WTC11 (cell line): ENCODE measurements at regions not wholly inside any gene's neighbourhood (a gene's known extent, or its start where the extent isn't known, plus 50 kb on each side); places are given as distances from the start of the nearest gene placed in this dataset.

ENCODE experiments used
- ATAC-seq: fragments of 200-7000 bp; cut with Tn5 transposase; 2 replicates; pipeline ENCODE4 v1.10.0; 2021; ENCODE audit warnings: mild to moderate bottlenecking, moderate library complexity
- CTCF ChIA-PET: fragments of 300-600 bp; sonication (Branson Sonifier 250); formaldehyde crosslinking; loops from one replicate; lab custom pipeline; 2021; ENCODE audit warnings: antibody characterized with exemption; lab: Charles Lee
- POLR2A ChIA-PET: fragments of 350-600 bp; sonication (Branson Sonifier 250); formaldehyde crosslinking; loops from one replicate; lab custom pipeline; 2021; ENCODE audit warnings: antibody characterized with exemption; lab: Charles Lee
- DNase-seq: peaks from one replicate; pipeline ENCODE4 v3.0.0; 2021; ENCODE audit warnings: low spot score
- H3K27ac Mint-ChIP-seq: 2 replicates; pipeline ENCODE4 v1.8.0; 2021; ENCODE audit warnings: mixed read lengths
- H3K27me3 Mint-ChIP-seq: 2 replicates; pipeline ENCODE4 v1.8.0; 2021; ENCODE audit warnings: low read depth, mild to moderate bottlenecking, moderate library complexity, mixed read lengths
- H3K36me3 Mint-ChIP-seq: 2 replicates; pipeline ENCODE4 v1.8.0; 2021; ENCODE audit warnings: mixed read lengths
- H3K4me1 Mint-ChIP-seq: 2 replicates; pipeline ENCODE4 v1.8.0; 2022; ENCODE audit warnings: mixed read lengths
- H3K4me3 Mint-ChIP-seq: 2 replicates; pipeline ENCODE4 v1.8.0; 2021; ENCODE audit warnings: mild to moderate bottlenecking, moderate library complexity, mixed read lengths
- H3K9me3 Mint-ChIP-seq: 2 replicates; pipeline ENCODE4 v1.8.0; 2021; ENCODE audit warnings: mixed read lengths
- ARID4B ChIP-seq: sonication (generic); formaldehyde crosslinking; IDR thresholded peaks from 2 replicates; pipeline ENCODE4 v1.8.0; 2023; ENCODE audit warnings: missing genetic modification reagents, mild to moderate bottlenecking, borderline replicate concordance
- CREM ChIP-seq: sonication (generic); formaldehyde crosslinking; IDR thresholded peaks from 2 replicates; pipeline ENCODE4 v1.8.1; 2022; ENCODE audit warnings: mild to moderate bottlenecking, missing genetic modification reagents, moderate library complexity
- E2F4 ChIP-seq: sonication (generic); formaldehyde crosslinking; IDR thresholded peaks from 2 replicates; pipeline ENCODE4 v1.8.1; 2022; ENCODE audit warnings: low read depth, mild to moderate bottlenecking, moderate library complexity, missing genetic modification reagents, borderline replicate concordance
- EMX1 ChIP-seq: fragments of 250-450 bp; sonication (Bioruptor Pico); IDR thresholded peaks from 2 replicates; pipeline ENCODE4 v1.8.0; 2021; ENCODE audit warnings: mild to moderate bottlenecking
- ESRRA ChIP-seq: sonication (generic); formaldehyde crosslinking; IDR thresholded peaks from 2 replicates; pipeline ENCODE4 v1.8.1; 2022; ENCODE audit warnings: mild to moderate bottlenecking, missing genetic modification reagents, borderline replicate concordance
- GABPB1 ChIP-seq: sonication (generic); formaldehyde crosslinking; IDR thresholded peaks from 2 replicates; pipeline ENCODE4 v1.8.1; 2023; ENCODE audit warnings: mild to moderate bottlenecking, missing genetic modification reagents
- JUN ChIP-seq: sonication (generic); formaldehyde crosslinking; IDR thresholded peaks from 2 replicates; pipeline ENCODE4 v1.8.0; 2023; ENCODE audit warnings: mild to moderate bottlenecking, missing genetic modification reagents
- SMAD3 ChIP-seq: sonication (generic); formaldehyde crosslinking; IDR thresholded peaks from 2 replicates; pipeline ENCODE4 v1.8.0; 2022; ENCODE audit warnings: missing genetic modification reagents, mild to moderate bottlenecking, borderline replicate concordance
- SOX15 ChIP-seq: fragments of 250-450 bp; sonication (Bioruptor Pico); IDR thresholded peaks from 2 replicates; pipeline ENCODE4 v1.9.0; 2021; ENCODE audit warnings: mild to moderate bottlenecking
- STAT6 ChIP-seq: sonication (generic); formaldehyde crosslinking; conservative IDR thresholded peaks from 2 replicates; pipeline ENCODE4 v1.8.1; 2023; ENCODE audit warnings: mild to moderate bottlenecking, low read depth, missing genetic modification reagents, moderate library complexity
- USF1 ChIP-seq: sonication (generic); formaldehyde crosslinking; IDR thresholded peaks from 2 replicates; pipeline ENCODE4 v1.8.0; 2022; ENCODE audit warnings: mild to moderate bottlenecking, missing genetic modification reagents
- ZBTB21 ChIP-seq: sonication (generic); formaldehyde crosslinking; IDR thresholded peaks from 2 replicates; pipeline ENCODE4 v1.8.1; 2023; ENCODE audit warnings: mild to moderate bottlenecking, missing genetic modification reagents, borderline replicate concordance
- ZNF138 ChIP-seq: sonication (generic); formaldehyde crosslinking; conservative IDR thresholded peaks from 2 replicates; pipeline ENCODE4 v1.8.1; 2022; ENCODE audit warnings: mild to moderate bottlenecking, moderate library complexity, missing genetic modification reagents
- ZNF416 ChIP-seq: fragments of 250-450 bp; sonication (Bioruptor Pico); IDR thresholded peaks from 2 replicates; pipeline ENCODE4 v1.9.0; 2021; ENCODE audit warnings: mild to moderate bottlenecking, inconsistent platforms
- TF ChIP-seq, protein P1 (sequence below): sonication (generic); formaldehyde crosslinking; IDR thresholded peaks from 2 replicates; pipeline ENCODE4 v1.8.1; 2023; ENCODE audit warnings: mild to moderate bottlenecking, moderate library complexity, missing genetic modification reagents
- TF ChIP-seq, protein P2 (sequence below): fragments of 250-450 bp; sonication (Bioruptor Pico); IDR thresholded peaks from 2 replicates; pipeline ENCODE4 v1.8.0; 2021; ENCODE audit warnings: mild to moderate bottlenecking
- TF ChIP-seq, protein P3 (sequence below): sonication (generic); formaldehyde crosslinking; IDR thresholded peaks from 2 replicates; pipeline ENCODE4 v1.8.0; 2022; ENCODE audit warnings: mild to moderate bottlenecking, missing genetic modification reagents
- TF ChIP-seq, protein P4 (sequence below): sonication (generic); formaldehyde crosslinking; IDR thresholded peaks from 2 replicates; pipeline ENCODE4 v1.8.1; 2023; ENCODE audit warnings: mild to moderate bottlenecking, missing genetic modification reagents

DNA sequence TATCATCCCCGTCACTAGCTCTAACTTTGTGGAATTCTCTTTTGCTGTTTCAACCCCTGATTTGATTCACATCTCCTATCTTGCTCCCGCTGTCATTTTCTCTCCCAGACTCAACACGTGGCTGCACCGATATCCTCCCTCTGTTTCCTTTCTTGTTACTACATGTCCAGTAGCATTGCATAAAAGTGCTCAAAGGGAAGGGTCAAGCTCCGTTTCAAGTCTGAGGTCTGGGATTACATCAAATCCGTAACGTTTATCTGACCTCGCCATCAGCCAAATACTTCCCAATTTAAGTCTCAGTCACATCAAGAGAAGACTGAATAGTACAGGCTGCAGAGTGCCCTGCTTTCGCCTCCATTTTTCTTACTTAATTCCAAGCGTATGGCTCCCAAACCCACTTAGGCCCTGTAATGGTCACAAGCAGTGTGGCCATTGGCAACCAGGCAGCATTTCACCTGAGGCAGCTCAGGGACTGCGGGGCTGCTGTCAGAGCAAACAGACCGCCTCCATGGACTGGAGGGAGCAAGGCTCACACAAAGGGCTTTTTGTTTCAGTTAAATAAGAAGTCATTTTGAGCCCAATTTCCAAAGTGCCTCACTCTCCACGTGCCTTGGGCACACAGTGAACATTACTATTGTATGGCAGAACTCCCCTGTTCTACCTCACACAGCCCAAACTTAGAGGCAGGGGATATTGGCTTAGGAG is 217.8 kb downstream of the BCL11A start (continued):
- TF ChIP-seq, protein P1, sequence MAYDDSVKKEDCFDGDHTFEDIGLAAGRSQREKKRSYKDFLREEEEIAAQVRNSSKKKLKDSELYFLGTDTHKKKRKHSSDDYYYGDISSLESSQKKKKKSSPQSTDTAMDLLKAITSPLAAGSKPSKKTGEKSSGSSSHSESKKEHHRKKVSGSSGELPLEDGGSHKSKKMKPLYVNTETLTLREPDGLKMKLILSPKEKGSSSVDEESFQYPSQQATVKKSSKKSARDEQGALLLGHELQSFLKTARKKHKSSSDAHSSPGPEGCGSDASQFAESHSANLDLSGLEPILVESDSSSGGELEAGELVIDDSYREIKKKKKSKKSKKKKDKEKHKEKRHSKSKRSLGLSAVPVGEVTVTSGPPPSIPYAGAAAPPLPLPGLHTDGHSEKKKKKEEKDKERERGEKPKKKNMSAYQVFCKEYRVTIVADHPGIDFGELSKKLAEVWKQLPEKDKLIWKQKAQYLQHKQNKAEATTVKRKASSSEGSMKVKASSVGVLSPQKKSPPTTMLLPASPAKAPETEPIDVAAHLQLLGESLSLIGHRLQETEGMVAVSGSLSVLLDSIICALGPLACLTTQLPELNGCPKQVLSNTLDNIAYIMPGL (CRISPR knock-in tag), result no peak
- TF ChIP-seq SMAD3 (CRISPR knock-in tag) (no peak), EMX1 (no peak), STAT6 (CRISPR knock-in tag) (no peak), E2F4 (CRISPR knock-in tag) (no peak), CREM (CRISPR knock-in tag) (no peak), ZNF416 (CRISPR knock-in tag) (no peak)
- TF ChIP-seq, protein P2, sequence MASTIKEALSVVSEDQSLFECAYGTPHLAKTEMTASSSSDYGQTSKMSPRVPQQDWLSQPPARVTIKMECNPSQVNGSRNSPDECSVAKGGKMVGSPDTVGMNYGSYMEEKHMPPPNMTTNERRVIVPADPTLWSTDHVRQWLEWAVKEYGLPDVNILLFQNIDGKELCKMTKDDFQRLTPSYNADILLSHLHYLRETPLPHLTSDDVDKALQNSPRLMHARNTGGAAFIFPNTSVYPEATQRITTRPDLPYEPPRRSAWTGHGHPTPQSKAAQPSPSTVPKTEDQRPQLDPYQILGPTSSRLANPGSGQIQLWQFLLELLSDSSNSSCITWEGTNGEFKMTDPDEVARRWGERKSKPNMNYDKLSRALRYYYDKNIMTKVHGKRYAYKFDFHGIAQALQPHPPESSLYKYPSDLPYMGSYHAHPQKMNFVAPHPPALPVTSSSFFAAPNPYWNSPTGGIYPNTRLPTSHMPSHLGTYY (CRISPR knock-in tag), result no peak

- ChIA-PET CTCF (interaction anchor here (1.0 kb wide), 1 partner anchor 215 kb away, joined by 7 read pairs; no protein-coding TSS in a partner anchor), POLR2A (interaction anchor here (0.6 kb wide), 1 partner anchor 218 kb away, joined by 4 read pairs; no protein-coding TSS in a partner anchor)
- no peaks in the 10 kb centered on the region for H3K36me3 Mint-ChIP-seq
- ATAC-seq, result no peak
- no peaks in the 10 kb centered on the region for H3K9me3 Mint-ChIP-seq
- H3K27me3 Mint-ChIP-seq, result no peaks in the 10 kb centered on the region; the same call in 1 of the 2 replicates
- no peak for DNase-seq
- H3K4me3 Mint-ChIP-seq, result no peak overlapping the region
- peaks cover 10% of the 10 kb centered on the region for H3K4me1 Mint-ChIP-seq
- TF ChIP-seq ESRRA (no peak), JUN (CRISPR knock-in tag) (no peak), USF1 (CRISPR knock-in tag) (no peak), ZNF138 (CRISPR knock-in tag) (no peak), ARID4B (CRISPR knock-in tag) (no peak), SOX15 (CRISPR knock-in tag) (no peak), ZBTB21 (CRISPR knock-in tag) (no peak), GABPB1 (CRISPR knock-in tag) (no peak), EMX1 (no peak), E2F4 (CRISPR knock-in tag) (no peak)
- TF ChIP-seq, protein P3, sequence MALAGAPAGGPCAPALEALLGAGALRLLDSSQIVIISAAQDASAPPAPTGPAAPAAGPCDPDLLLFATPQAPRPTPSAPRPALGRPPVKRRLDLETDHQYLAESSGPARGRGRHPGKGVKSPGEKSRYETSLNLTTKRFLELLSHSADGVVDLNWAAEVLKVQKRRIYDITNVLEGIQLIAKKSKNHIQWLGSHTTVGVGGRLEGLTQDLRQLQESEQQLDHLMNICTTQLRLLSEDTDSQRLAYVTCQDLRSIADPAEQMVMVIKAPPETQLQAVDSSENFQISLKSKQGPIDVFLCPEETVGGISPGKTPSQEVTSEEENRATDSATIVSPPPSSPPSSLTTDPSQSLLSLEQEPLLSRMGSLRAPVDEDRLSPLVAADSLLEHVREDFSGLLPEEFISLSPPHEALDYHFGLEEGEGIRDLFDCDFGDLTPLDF (CRISPR knock-in tag), result no peak
- TF ChIP-seq, protein P4, sequence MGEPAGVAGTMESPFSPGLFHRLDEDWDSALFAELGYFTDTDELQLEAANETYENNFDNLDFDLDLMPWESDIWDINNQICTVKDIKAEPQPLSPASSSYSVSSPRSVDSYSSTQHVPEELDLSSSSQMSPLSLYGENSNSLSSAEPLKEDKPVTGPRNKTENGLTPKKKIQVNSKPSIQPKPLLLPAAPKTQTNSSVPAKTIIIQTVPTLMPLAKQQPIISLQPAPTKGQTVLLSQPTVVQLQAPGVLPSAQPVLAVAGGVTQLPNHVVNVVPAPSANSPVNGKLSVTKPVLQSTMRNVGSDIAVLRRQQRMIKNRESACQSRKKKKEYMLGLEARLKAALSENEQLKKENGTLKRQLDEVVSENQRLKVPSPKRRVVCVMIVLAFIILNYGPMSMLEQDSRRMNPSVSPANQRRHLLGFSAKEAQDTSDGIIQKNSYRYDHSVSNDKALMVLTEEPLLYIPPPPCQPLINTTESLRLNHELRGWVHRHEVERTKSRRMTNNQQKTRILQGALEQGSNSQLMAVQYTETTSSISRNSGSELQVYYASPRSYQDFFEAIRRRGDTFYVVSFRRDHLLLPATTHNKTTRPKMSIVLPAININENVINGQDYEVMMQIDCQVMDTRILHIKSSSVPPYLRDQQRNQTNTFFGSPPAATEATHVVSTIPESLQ (CRISPR knock-in tag), result no peak
- TF ChIP-seq, all 79 proteins: peak for 0
- no peak overlapping the region for H3K27ac Mint-ChIP-seq
These were observed 218.8 kb downstream of the BCL11A start for GRCh38 chr2:60334610-60335009.
